ENCODE measurements at regions not wholly inside any gene's neighbourhood (a gene's known extent, or its start where the extent isn't known, plus 50 kb on each side); places are given as distances from the start of the nearest gene placed in this dataset.

- TF ChIP-seq, protein P1, sequence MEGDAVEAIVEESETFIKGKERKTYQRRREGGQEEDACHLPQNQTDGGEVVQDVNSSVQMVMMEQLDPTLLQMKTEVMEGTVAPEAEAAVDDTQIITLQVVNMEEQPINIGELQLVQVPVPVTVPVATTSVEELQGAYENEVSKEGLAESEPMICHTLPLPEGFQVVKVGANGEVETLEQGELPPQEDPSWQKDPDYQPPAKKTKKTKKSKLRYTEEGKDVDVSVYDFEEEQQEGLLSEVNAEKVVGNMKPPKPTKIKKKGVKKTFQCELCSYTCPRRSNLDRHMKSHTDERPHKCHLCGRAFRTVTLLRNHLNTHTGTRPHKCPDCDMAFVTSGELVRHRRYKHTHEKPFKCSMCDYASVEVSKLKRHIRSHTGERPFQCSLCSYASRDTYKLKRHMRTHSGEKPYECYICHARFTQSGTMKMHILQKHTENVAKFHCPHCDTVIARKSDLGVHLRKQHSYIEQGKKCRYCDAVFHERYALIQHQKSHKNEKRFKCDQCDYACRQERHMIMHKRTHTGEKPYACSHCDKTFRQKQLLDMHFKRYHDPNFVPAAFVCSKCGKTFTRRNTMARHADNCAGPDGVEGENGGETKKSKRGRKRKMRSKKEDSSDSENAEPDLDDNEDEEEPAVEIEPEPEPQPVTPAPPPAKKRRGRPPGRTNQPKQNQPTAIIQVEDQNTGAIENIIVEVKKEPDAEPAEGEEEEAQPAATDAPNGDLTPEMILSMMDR (IDR thresholded peaks at IDR 0.05): no peak
- no peak for TF ChIP-seq ZFX (IDR thresholded peaks at IDR 0.05; ENCODE audit: borderline replicate concordance)
Measured at GRCh38 chr7:8973601-8974000, 540.2 kb downstream of the NXPH1 start.
